ENCODE measurements at regions not wholly inside any gene's neighbourhood (a gene's known extent, or its start where the extent isn't known, plus 50 kb on each side); places are given as distances from the start of the nearest gene placed in this dataset.
A peak's percentile ranks its signal among the peaks of the same experiment; 100 is the strongest.
"Not testable (repeated sequence)": the region's sequence is repeated elsewhere in the genome, so short reads cannot be mapped to it uniquely, and the experiment has no call there.

GRCh38 chr11:81829976-81830375 is 903.7 kb downstream of the FAM181B start:
- H4K20me1 ChIP-seq, result no peaks in the 10 kb centered on the region
- TF ChIP-seq Cebpa-rat (IDR thresholded peaks at IDR 0.05), result no peak

GRCh38 chr11:81825346-81825745 is 908.3 kb downstream of the FAM181B start:
- H3K36me3 ChIP-seq, result no peaks in the 10 kb centered on the region
- no peaks in the 10 kb centered on the region for H3K27me3 ChIP-seq
- no peak overlapping the region for H3K4me3 ChIP-seq
- no peak for TF ChIP-seq Cebpa-rat (IDR thresholded peaks at IDR 0.05)
- no peak overlapping the region for H3K27ac ChIP-seq
- no peak overlapping the region for H3K4me2 ChIP-seq
- H4K20me1 ChIP-seq, result no peaks in the 10 kb centered on the region
- H3K9me3 ChIP-seq (replicated peaks in 1 of 11), result no peaks in the 10 kb centered on the region
- no peaks in the 10 kb centered on the region for H3K4me1 ChIP-seq
- no peak overlapping the region for H3K9ac ChIP-seq

More at GRCh38 chr11:81829976-81830375, 903.7 kb downstream of the FAM181B start:
- H3K4me1 ChIP-seq, result no peaks in the 10 kb centered on the region
- peaks cover 0 to 22% (median 0%) of the 10 kb centered on the region in 11 experiments; a peak in 7 of 22 replicates for H3K9me3 ChIP-seq (replicated peaks in 1 of 11)
- no peak overlapping the region for H3K27ac ChIP-seq
- H3K4me3 ChIP-seq, result no peak overlapping the region
- no peaks in the 10 kb centered on the region for H3K36me3 ChIP-seq
- H3K4me2 ChIP-seq, result no peak overlapping the region
- H3K9ac ChIP-seq, result no peak overlapping the region
- no peaks in the 10 kb centered on the region for H3K27me3 ChIP-seq

GRCh38 chr11:81819462-81819861 is 914.2 kb downstream of the FAM181B start:
- no peaks in the 10 kb centered on the region for H3K4me1 ChIP-seq
- H3K4me2 ChIP-seq, result no peak overlapping the region
- TF ChIP-seq Cebpa-rat (IDR thresholded peaks at IDR 0.05), result no peak
- no peak overlapping the region for H3K4me3 ChIP-seq
- no peaks in the 10 kb centered on the region for H4K20me1 ChIP-seq
- H3K9me3 ChIP-seq (replicated peaks in 1 of 11), result no peaks in the 10 kb centered on the region
- no peak overlapping the region for H3K27ac ChIP-seq
- H3K36me3 ChIP-seq, result no peaks in the 10 kb centered on the region
- no peak overlapping the region for H3K9ac ChIP-seq
- H3K27me3 ChIP-seq, result no peaks in the 10 kb centered on the region

GRCh38 chr11:81804858-81805257 is 928.8 kb downstream of the FAM181B start:
- H3K9ac ChIP-seq, result no peak overlapping the region
- H3K27me3 ChIP-seq, result no peaks in the 10 kb centered on the region
- H3K27ac ChIP-seq, result no peak overlapping the region
- H3K9me3 ChIP-seq (replicated peaks in 1 of 11), result no peaks in the 10 kb centered on the region
- no peaks in the 10 kb centered on the region for H4K20me1 ChIP-seq
- no peak overlapping the region for H3K4me3 ChIP-seq
- TF ChIP-seq Cebpa-rat (IDR thresholded peaks at IDR 0.05), result no peak
- peaks cover 0 to 5% (median 2%) of the 10 kb centered on the region in 10 experiments; a peak in 3 of 20 replicates for H3K4me1 ChIP-seq
- H3K36me3 ChIP-seq, result no peaks in the 10 kb centered on the region
- H3K4me2 ChIP-seq, result peak overlapping the region in 2 of 11 experiments; percentile 14 to 23; a peak in 2 of 22 replicates

GRCh38 chr11:81802591-81802990 is 931.1 kb downstream of the FAM181B start:
- Histone ChIP-seq H3K27me3 (no peaks in the 10 kb centered on the region), H4K20me1 (no peaks in the 10 kb centered on the region)
- TF ChIP-seq Cebpa-rat (IDR thresholded peaks at IDR 0.05), result no peak

GRCh38 chr11:81792416-81792815 is 941.2 kb downstream of the FAM181B start:
- TF ChIP-seq Cebpa-rat (IDR thresholded peaks at IDR 0.05), result no peak
- Histone ChIP-seq H3K4me3 (no peak overlapping the region), H3K27me3 (no peaks in the 10 kb centered on the region), H3K9ac (no peak overlapping the region), H4K20me1 (no peaks in the 10 kb centered on the region), H3K27ac (no peak overlapping the region), H3K4me2 (no peak overlapping the region), H3K4me1 (no peaks in the 10 kb centered on the region), H3K36me3 (no peaks in the 10 kb centered on the region), H3K9me3 (replicated peaks in 1 of 11) (no peaks in the 10 kb centered on the region)

More at GRCh38 chr11:81802591-81802990, 931.1 kb downstream of the FAM181B start:
- no peaks in the 10 kb centered on the region for H3K36me3 ChIP-seq
- H3K4me3 ChIP-seq, result no peak overlapping the region
- H3K27ac ChIP-seq, result no peak overlapping the region
- H3K4me1 ChIP-seq, result peaks cover 0 to 5% (median 2%) of the 10 kb centered on the region in 10 experiments; a peak in 3 of 20 replicates
- H3K9ac ChIP-seq, result no peak overlapping the region
- H3K4me2 ChIP-seq, result no peak overlapping the region
- no peaks in the 10 kb centered on the region for H3K9me3 ChIP-seq (replicated peaks in 1 of 11)

- TF ChIP-seq Cebpa-rat (IDR thresholded peaks at IDR 0.05), result no peak
- no peak overlapping the region for H3K4me2 ChIP-seq
- H3K9ac ChIP-seq, result no peak overlapping the region
- no peaks in the 10 kb centered on the region for H3K27me3 ChIP-seq
- H3K9me3 ChIP-seq (replicated peaks in 1 of 11), result no peaks in the 10 kb centered on the region
- H3K4me1 ChIP-seq, result peaks cover 0 to 19% (median 12%) of the 10 kb centered on the region in 10 experiments; a peak in 13 of 20 replicates
- H3K36me3 ChIP-seq, result no peaks in the 10 kb centered on the region
- H3K27ac ChIP-seq, result no peak overlapping the region
- H3K4me3 ChIP-seq, result no peak overlapping the region
- no peaks in the 10 kb centered on the region for H4K20me1 ChIP-seq
Measured at GRCh38 chr11:81787584-81788049, 946.0 kb downstream of the FAM181B start.

GRCh38 chr11:81772166-81772565 is 961.5 kb downstream of the FAM181B start:
- Histone ChIP-seq H3K4me1 (no peaks in the 10 kb centered on the region), H4K20me1 (no peaks in the 10 kb centered on the region), H3K9ac (no peak overlapping the region), H3K27me3 (no peaks in the 10 kb centered on the region), H3K27ac (no peak overlapping the region), H3K4me3 (no peak overlapping the region), H3K9me3 (replicated peaks in 1 of 11) (no peaks in the 10 kb centered on the region), H3K4me2 (no peak overlapping the region), H3K36me3 (no peaks in the 10 kb centered on the region)
- TF ChIP-seq Cebpa-rat (IDR thresholded peaks at IDR 0.05), result no peak

- not testable (repeated sequence) for H3K9me3 ChIP-seq (replicated peaks in 1 of 11); H3K9ac ChIP-seq; H3K4me2 ChIP-seq; H3K36me3 ChIP-seq; H3K27me3 ChIP-seq; H3K27ac ChIP-seq; H3K4me3 ChIP-seq; H4K20me1 ChIP-seq; H3K4me1 ChIP-seq
Measured at GRCh38 chr11:81769906-81770305, 963.8 kb downstream of the FAM181B start.

GRCh38 chr11:81756864-81757595 is 976.6 kb downstream of the FAM181B start:
- no peaks in the 10 kb centered on the region for H3K9me3 ChIP-seq (replicated peaks in 1 of 11)
- TF ChIP-seq Cebpa-rat (IDR thresholded peaks at IDR 0.05), result no peak
- H3K36me3 ChIP-seq, result no peaks in the 10 kb centered on the region
- no peak overlapping the region for H3K4me3 ChIP-seq
- no peak overlapping the region for H3K27ac ChIP-seq
- H4K20me1 ChIP-seq, result no peaks in the 10 kb centered on the region
- H3K27me3 ChIP-seq, result no peaks in the 10 kb centered on the region
- no peaks in the 10 kb centered on the region for H3K4me1 ChIP-seq
- no peak overlapping the region for H3K4me2 ChIP-seq
- H3K9ac ChIP-seq, result no peak overlapping the region

Measured in BLaER1 treated with 17β-estradiol and CSF1 and Interleukin-3, amounts not matched to agents 10 nM and 100 nM (cell line).